ENCODE measurements at regions not wholly inside any gene's neighbourhood (a gene's known extent, or its start where the extent isn't known, plus 50 kb on each side); places are given as distances from the start of the nearest gene placed in this dataset.

DNA sequence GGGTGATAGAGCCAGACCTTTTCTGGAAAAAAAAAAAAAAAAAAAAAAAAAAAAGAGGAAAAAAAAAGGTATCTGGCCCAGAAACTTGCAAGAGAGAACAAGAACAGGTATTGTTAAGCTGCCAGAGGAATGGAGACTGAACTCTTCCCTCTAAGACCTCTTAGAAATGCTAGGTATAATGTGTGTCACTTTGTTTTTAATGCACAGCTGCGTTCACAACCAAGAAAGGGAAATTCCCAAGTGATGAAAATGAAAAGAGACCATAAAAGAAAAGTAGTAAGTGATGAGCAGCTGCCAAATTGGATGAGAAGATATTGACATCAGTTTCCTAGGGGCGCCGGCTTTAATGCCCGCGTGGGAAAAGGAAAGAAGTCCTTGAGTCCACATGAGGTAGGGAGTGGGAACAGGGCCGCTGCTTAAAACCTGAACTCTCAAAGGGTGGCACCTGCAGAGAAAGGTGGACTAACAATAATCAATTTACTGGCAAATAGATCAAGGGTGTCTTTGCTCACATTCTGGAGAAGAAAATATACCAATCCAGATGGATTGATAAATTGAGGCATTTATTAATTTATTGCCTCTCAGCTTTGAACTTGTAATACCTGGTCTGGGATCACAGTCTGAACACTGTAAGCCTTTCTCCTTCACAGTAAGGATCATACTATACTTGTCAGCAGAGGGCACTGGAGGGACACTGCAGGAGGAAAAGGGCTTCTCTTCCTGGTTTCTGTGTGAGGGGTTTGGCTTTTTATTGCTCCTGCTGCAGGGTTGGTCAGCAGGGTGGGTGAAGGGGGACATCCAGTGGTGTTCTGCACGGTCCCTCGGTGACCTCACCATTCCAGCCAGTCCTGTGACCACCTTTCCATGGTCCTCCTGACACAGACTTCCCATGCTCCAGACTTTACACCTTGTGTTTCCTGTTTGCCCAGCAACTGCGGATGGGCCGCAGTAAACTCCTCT, 131.6 kb downstream of the AQP9 start:
- Histone ChIP-seq H3K4me3 (no peak overlapping the region), H3K36me3 (ENCODE audit: low read depth, missing control alignments) (no peaks in the 10 kb centered on the region), H3K27ac (no peak overlapping the region), H3K27me3 (no peaks in the 10 kb centered on the region), H3K4me1 (no peaks in the 10 kb centered on the region), H3K9me3 (no peaks in the 10 kb centered on the region)
- peak; percentile 42 for DNase-seq
- WGBS, 2 donors, result 64 to 66% methylated on average over 10 of the region's 10 CpGs
- TF ChIP-seq, protein P1, sequence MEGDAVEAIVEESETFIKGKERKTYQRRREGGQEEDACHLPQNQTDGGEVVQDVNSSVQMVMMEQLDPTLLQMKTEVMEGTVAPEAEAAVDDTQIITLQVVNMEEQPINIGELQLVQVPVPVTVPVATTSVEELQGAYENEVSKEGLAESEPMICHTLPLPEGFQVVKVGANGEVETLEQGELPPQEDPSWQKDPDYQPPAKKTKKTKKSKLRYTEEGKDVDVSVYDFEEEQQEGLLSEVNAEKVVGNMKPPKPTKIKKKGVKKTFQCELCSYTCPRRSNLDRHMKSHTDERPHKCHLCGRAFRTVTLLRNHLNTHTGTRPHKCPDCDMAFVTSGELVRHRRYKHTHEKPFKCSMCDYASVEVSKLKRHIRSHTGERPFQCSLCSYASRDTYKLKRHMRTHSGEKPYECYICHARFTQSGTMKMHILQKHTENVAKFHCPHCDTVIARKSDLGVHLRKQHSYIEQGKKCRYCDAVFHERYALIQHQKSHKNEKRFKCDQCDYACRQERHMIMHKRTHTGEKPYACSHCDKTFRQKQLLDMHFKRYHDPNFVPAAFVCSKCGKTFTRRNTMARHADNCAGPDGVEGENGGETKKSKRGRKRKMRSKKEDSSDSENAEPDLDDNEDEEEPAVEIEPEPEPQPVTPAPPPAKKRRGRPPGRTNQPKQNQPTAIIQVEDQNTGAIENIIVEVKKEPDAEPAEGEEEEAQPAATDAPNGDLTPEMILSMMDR (IDR thresholded peaks at IDR 0.05), result peak in 2 of 3 experiments; percentile 30 to 41
- TF ChIP-seq POLR2A (IDR thresholded peaks at IDR 0.05), result no peak
- intact Hi-C loops (cut with DNase I; ENCODE audit: low total_unique reads), result no loop called here

DNA sequence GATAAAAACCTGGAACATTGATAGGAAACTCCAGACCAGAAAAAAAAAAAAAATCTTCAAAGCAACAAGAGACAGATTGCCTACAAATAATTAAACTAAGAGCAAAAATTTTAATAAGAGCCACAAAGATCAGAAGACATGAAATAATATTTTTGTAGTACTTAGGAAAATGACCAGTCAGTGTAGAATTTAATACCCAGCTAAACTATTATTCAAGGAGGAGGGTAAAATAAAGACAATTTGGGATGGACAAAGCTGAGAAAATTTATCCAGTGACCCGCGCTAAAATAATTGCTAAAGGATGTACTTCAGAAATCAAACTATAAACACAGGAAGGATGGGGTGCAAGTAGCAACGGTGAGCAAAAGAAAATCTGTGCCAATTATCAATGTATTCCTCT, 133.2 kb downstream of the AQP9 start:
- Histone ChIP-seq H3K4me3 (no peak overlapping the region), H3K9me3 (no peaks in the 10 kb centered on the region), H3K27ac (no peak overlapping the region), H3K36me3 (ENCODE audit: low read depth, missing control alignments) (no peaks in the 10 kb centered on the region), H3K27me3 (no peaks in the 10 kb centered on the region), H3K4me1 (no peaks in the 10 kb centered on the region)
- 97 to 100% methylated on average over 3 of the region's 3 CpGs for WGBS, 2 donors
- DNase-seq, result no peak
- intact Hi-C loops (cut with DNase I; ENCODE audit: low total_unique reads), result no loop called here
- no peak for TF ChIP-seq POLR2A (IDR thresholded peaks at IDR 0.05)
- TF ChIP-seq, protein P1 (IDR thresholded peaks at IDR 0.05), result no peak

DNA sequence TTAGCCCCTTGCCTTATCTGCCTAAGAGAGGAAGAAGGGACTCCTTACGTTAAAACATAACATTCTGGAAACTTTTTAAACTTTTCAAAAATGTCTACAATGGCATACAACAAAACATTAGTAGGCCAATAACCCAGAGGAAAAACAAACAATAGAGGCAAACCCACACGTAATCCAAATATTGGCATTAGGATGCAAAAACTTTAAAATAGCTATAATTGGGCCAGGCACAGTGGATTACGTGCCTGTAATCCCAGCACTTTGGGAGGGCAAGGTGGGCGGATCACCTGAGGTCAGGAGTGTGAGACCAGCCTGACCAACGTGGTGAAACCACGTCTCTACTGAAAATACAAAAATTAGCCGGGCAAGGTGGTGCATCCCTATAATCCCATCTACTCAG, 134.9 kb downstream of the AQP9 start:
- Histone ChIP-seq H3K4me3 (no peak overlapping the region), H3K36me3 (ENCODE audit: low read depth, missing control alignments) (no peaks in the 10 kb centered on the region), H3K27me3 (no peaks in the 10 kb centered on the region), H3K4me1 (no peaks in the 10 kb centered on the region), H3K27ac (no peak overlapping the region), H3K9me3 (no peaks in the 10 kb centered on the region)
- intact Hi-C loops (cut with DNase I; ENCODE audit: low total_unique reads), result no loop called here
- WGBS, 2 donors, result 90 to 95% methylated on average over 7 of the region's 7 CpGs
- no peak for DNase-seq
- TF ChIP-seq, protein P1 (IDR thresholded peaks at IDR 0.05), result no peak
- TF ChIP-seq POLR2A (IDR thresholded peaks at IDR 0.05), result no peak

DNA sequence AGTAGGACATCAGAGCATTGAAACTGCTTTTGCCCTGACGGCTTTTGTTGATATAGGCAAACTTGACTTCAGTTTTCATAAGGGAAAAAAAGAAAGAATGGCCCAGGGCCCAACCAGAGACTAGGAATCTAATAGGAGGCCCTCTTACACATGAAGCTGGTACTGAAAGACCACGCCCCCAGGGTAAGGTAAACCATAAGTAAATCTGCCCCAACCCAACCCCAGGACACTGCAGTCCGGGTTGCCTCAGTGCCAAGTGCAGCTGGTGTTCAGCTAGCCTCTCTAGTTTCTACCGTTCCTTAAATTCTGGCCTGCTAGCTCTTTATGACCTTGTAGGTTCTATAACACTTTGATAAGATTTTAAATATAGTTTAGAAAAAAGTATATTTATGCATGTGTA, 136.7 kb downstream of the AQP9 start:
- H3K4me1 ChIP-seq, result no peaks in the 10 kb centered on the region
- no peak overlapping the region for H3K27ac ChIP-seq
- intact Hi-C loops (cut with DNase I; ENCODE audit: low total_unique reads), result no loop called here
- H3K4me3 ChIP-seq, result no peak overlapping the region
- WGBS, 2 donors, result 75 to 87% methylated on average over 4 of the region's 4 CpGs
- no peaks in the 10 kb centered on the region for H3K36me3 ChIP-seq (ENCODE audit: low read depth, missing control alignments)
- no peaks in the 10 kb centered on the region for H3K9me3 ChIP-seq
- no peaks in the 10 kb centered on the region for H3K27me3 ChIP-seq
- TF ChIP-seq POLR2A (IDR thresholded peaks at IDR 0.05), result no peak
- TF ChIP-seq, protein P1 (IDR thresholded peaks at IDR 0.05), result no peak
- DNase-seq, result no peak

DNA sequence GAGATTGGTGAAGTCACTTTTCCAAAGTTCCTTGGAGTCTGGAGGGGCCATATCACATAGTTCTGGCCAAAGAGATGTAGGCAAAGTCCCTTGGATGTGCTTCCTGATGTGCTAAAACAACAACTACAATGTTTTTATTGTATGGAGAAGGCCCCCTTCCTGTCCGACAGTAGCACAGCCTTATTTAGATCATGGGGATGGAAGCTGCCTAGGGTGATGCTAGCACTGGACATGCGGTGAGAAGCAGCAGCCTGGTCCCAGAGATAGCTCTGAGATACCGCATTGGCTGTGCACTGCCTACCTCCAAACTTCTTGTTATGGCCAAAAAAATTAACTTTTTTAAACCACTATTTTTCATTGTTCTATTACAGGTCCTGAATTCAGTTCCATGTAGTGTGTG, 137.6 kb downstream of the AQP9 start:
- no peak overlapping the region for H3K4me3 ChIP-seq
- intact Hi-C loops (cut with DNase I; ENCODE audit: low total_unique reads), result no loop called here
- no peak for TF ChIP-seq POLR2A (IDR thresholded peaks at IDR 0.05)
- TF ChIP-seq, protein P1 (IDR thresholded peaks at IDR 0.05), result no peak
- no peaks in the 10 kb centered on the region for H3K36me3 ChIP-seq (ENCODE audit: low read depth, missing control alignments)
- no peaks in the 10 kb centered on the region for H3K4me1 ChIP-seq
- no peaks in the 10 kb centered on the region for H3K27me3 ChIP-seq
- 90 to 91% methylated on average over 3 of the region's 3 CpGs for WGBS, 2 donors
- DNase-seq, result no peak
- H3K9me3 ChIP-seq, result no peaks in the 10 kb centered on the region
- no peak overlapping the region for H3K27ac ChIP-seq
